ENCODE measurements at regions not wholly inside any gene's neighbourhood (a gene's known extent, or its start where the extent isn't known, plus 50 kb on each side); places are given as distances from the start of the nearest gene placed in this dataset.

DNA sequence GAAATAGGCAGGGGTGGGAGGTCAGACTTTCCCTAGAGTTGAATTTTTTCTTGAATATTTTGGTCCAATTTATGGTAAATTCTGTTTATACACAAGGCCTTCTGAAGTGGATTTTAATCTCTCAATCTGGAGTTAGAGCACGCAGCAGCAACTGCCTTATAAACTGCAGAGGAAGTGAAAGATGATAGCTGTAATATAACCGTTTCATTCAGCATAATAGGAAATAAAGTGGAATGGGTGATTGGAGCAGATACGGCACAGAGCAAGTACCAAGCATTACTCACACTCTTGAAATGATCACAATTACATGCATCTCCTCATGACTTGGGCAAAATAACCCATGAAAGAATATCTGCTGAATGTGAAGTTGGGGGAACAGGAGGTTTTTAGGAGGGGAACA lies 106.8 kb downstream of the ARRDC4 start:
- in situ Hi-C loops (cut with HindIII; ENCODE audit: low pct_ligation_motif_present, low sequenced_read_pairs) = no loop called here
- Histone ChIP-seq H3K4me3 (ENCODE audit: low read depth, low read length) (no peak overlapping the region), H3K36me3 (replicated peaks) (no peaks in the 10 kb centered on the region), H3K27ac (no peak overlapping the region), H3K27me3 (replicated peaks) (no peaks in the 10 kb centered on the region)
- DNase-seq = no peak
- TF ChIP-seq, protein P1, sequence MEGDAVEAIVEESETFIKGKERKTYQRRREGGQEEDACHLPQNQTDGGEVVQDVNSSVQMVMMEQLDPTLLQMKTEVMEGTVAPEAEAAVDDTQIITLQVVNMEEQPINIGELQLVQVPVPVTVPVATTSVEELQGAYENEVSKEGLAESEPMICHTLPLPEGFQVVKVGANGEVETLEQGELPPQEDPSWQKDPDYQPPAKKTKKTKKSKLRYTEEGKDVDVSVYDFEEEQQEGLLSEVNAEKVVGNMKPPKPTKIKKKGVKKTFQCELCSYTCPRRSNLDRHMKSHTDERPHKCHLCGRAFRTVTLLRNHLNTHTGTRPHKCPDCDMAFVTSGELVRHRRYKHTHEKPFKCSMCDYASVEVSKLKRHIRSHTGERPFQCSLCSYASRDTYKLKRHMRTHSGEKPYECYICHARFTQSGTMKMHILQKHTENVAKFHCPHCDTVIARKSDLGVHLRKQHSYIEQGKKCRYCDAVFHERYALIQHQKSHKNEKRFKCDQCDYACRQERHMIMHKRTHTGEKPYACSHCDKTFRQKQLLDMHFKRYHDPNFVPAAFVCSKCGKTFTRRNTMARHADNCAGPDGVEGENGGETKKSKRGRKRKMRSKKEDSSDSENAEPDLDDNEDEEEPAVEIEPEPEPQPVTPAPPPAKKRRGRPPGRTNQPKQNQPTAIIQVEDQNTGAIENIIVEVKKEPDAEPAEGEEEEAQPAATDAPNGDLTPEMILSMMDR (IDR thresholded peaks at IDR 0.05; ENCODE audit: low read depth, low read length, missing control alignments) = no peak

GRCh38 chr15:98069256-98069655 lies 108.8 kb downstream of the ARRDC4 start:
- no peak for DNase-seq
- in situ Hi-C loops (cut with HindIII; ENCODE audit: low pct_ligation_motif_present, low sequenced_read_pairs) = no loop called here
- no peaks in the 10 kb centered on the region for H3K36me3 ChIP-seq (replicated peaks)
- no peak overlapping the region for H3K27ac ChIP-seq
- no peak overlapping the region for H3K4me3 ChIP-seq (ENCODE audit: low read depth, low read length)
- no peaks in the 10 kb centered on the region for H3K27me3 ChIP-seq (replicated peaks)
- TF ChIP-seq, protein P1 (IDR thresholded peaks at IDR 0.05; ENCODE audit: low read depth, low read length, missing control alignments) = no peak

GRCh38 chr15:98070137-98070536 lies 109.6 kb downstream of the ARRDC4 start:
- H3K4me3 ChIP-seq (ENCODE audit: low read depth, low read length) = no peak overlapping the region
- no peak overlapping the region for H3K27ac ChIP-seq
- no peak for DNase-seq
- TF ChIP-seq, protein P1 (IDR thresholded peaks at IDR 0.05; ENCODE audit: low read depth, low read length, missing control alignments) = no peak
- H3K27me3 ChIP-seq (replicated peaks) = no peaks in the 10 kb centered on the region
- in situ Hi-C loops (cut with HindIII; ENCODE audit: low pct_ligation_motif_present, low sequenced_read_pairs) = no loop called here
- no peaks in the 10 kb centered on the region for H3K36me3 ChIP-seq (replicated peaks)

DNA sequence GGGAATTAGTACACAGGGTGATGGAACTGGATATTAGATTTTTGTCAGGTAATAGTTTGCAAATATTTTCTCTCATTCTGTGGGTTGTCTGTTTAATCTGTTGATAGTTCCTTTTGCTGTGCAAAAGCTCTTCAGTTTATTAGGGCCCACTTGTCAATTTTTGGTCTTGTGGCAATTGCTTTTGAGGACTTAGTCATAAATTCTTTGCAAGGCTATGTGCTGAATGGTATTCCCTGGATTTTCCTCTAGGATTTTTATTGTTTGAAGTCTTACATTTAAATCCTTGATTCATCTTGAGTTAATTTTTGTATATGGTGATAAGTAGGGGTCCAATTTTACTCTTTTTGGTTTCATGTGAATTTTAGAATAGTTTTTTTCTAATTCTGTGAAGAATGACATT lies 111.3 kb downstream of the ARRDC4 start:
- Histone ChIP-seq H3K36me3 (replicated peaks) (no peaks in the 10 kb centered on the region), H3K27me3 (replicated peaks) (no peaks in the 10 kb centered on the region), H3K27ac (no peak overlapping the region), H3K4me3 (ENCODE audit: low read depth, low read length) (no peak overlapping the region)
- TF ChIP-seq, protein P1 (IDR thresholded peaks at IDR 0.05; ENCODE audit: low read depth, low read length, missing control alignments) = no peak
- in situ Hi-C loops (cut with HindIII; ENCODE audit: low pct_ligation_motif_present, low sequenced_read_pairs) = no loop called here
- no peak for DNase-seq

DNA sequence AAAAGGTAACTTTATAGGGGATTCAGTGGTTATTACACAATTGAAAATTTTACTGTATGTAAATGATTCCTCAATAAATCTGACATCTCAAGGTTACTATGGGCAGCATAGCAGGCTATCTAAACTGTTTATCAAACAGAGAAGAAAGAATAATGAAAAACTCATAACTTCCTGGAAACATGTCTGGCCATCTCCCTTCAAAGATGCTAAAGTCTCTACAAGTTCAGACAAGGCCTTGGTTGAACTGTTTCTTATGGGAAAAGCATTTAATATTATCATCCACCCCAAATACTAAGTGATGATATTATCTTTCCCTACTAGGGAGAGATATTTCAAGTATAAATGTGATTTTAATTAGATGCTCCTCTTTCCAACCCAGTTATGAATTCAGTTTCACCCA lies 114.9 kb downstream of the ARRDC4 start:
- H3K27me3 ChIP-seq (replicated peaks) = no peaks in the 10 kb centered on the region
- no peaks in the 10 kb centered on the region for H3K36me3 ChIP-seq (replicated peaks)
- H3K4me3 ChIP-seq (ENCODE audit: low read depth, low read length) = no peak overlapping the region
- in situ Hi-C loops (cut with HindIII; ENCODE audit: low pct_ligation_motif_present, low sequenced_read_pairs) = no loop called here
- DNase-seq = no peak
- H3K27ac ChIP-seq = no peak overlapping the region
- TF ChIP-seq, protein P1 (IDR thresholded peaks at IDR 0.05; ENCODE audit: low read depth, low read length, missing control alignments) = no peak

GRCh38 chr15:98076021-98076816 lies 115.7 kb downstream of the ARRDC4 start:
- no peaks in the 10 kb centered on the region for H3K27me3 ChIP-seq (replicated peaks)
- H3K27ac ChIP-seq = no peak overlapping the region
- H3K4me3 ChIP-seq (ENCODE audit: low read depth, low read length) = no peak overlapping the region
- H3K36me3 ChIP-seq (replicated peaks) = no peaks in the 10 kb centered on the region
- DNase-seq = no peak
- in situ Hi-C loops (cut with HindIII; ENCODE audit: low pct_ligation_motif_present, low sequenced_read_pairs) = no loop called here
- TF ChIP-seq, protein P1 (IDR thresholded peaks at IDR 0.05; ENCODE audit: low read depth, low read length, missing control alignments) = no peak
